Lower leg skin (tissue), 4 donors: ENCODE measurements at regions not wholly inside any gene's neighbourhood (a gene's known extent, or its start where the extent isn't known, plus 50 kb on each side); places are given as distances from the start of the nearest gene placed in this dataset.

Source experiments
- DNase-seq, 2 donors: peaks; one replicate each; pipeline ENCODE4 v3.0.0-alpha.2; 2019; ENCODE audit warnings: low spot score in 2 of 2
- H3K4me3 ChIP-seq: fragments of 200-600 bp; sonication (generic); 2 replicates; pipeline ENCODE4 v1.5.1; 2017; ENCODE audit warnings: mild to moderate bottlenecking, low read depth; ENCODE audit not compliant: poor library complexity, severe bottlenecking
- CTCF ChIP-seq, 3 donors: fragments of 450-650 bp; IDR thresholded peaks; one replicate each; pipeline ENCODE4 v1.5.1; 2016; ENCODE audit warnings: antibody characterized with exemption in 3 of 3, mild to moderate bottlenecking in 3 of 3, moderate library complexity in 2 of 3
- POLR2A ChIP-seq, 2 donors: fragments of 450-650 bp; IDR thresholded peaks; one replicate each; pipeline ENCODE4 v1.6.1; 2016 to 2017; ENCODE audit warnings: antibody characterized with exemption in 2 of 2, mild to moderate bottlenecking in 1 of 2, moderate library complexity in 1 of 2
- WGBS, 2 donors: methylation state at CpG; one replicate each; pipeline ENCODE4 v1.1.5; 2018; 5-methylcytosine and 5-hydroxymethylcytosine counted together
- intact Hi-C: fragments of 100-400 bp; cut with DNase I; formaldehyde crosslinking; loops from one replicate; pipeline ENCODE4 v1.15.0; 2023; ENCODE audit warnings: low total_unique reads

GRCh38 chr15:63440265-63440648 lies 58.6 kb upstream of the CA12 start:
- no peak overlapping the region for H3K4me3 ChIP-seq
- DNase-seq: no peak
- 82 to 90% methylated on average over 3 of the region's 3 CpGs for WGBS, 2 donors
- intact Hi-C loops: no loop called here
- no peak for TF ChIP-seq CTCF (IDR thresholded peaks at IDR 0.05)
- TF ChIP-seq POLR2A (IDR thresholded peaks at IDR 0.05): no peak

GRCh38 chr15:63440756-63441155 lies 59.1 kb upstream of the CA12 start:
- no peak overlapping the region for H3K4me3 ChIP-seq
- WGBS, 2 donors: 58 to 79% methylated on average over 6 of the region's 6 CpGs
- no peak for TF ChIP-seq POLR2A (IDR thresholded peaks at IDR 0.05)
- TF ChIP-seq CTCF (IDR thresholded peaks at IDR 0.05): no peak
- DNase-seq: no peak
- intact Hi-C loops: no loop called here

- TF ChIP-seq POLR2A (IDR thresholded peaks at IDR 0.05) (no peak), CTCF (IDR thresholded peaks at IDR 0.05) (no peak)
- H3K4me3 ChIP-seq: no peak overlapping the region
- DNase-seq: no peak
- 90 to 94% methylated on average over 2 of the region's 2 CpGs for WGBS, 2 donors
- intact Hi-C loops: no loop called here
Observed at GRCh38 chr15:63441266-63441665, 59.6 kb upstream of the CA12 start.

GRCh38 chr15:63442080-63442479 lies 60.4 kb upstream of the CA12 start:
- no peak for DNase-seq
- 87% methylated on average over 6 of the region's 6 CpGs for WGBS, 2 donors
- no peak overlapping the region for H3K4me3 ChIP-seq
- intact Hi-C loops: no loop called here
- TF ChIP-seq POLR2A (IDR thresholded peaks at IDR 0.05) (no peak), CTCF (IDR thresholded peaks at IDR 0.05) (no peak)

GRCh38 chr15:63444611-63445010 lies 59.8 kb upstream of the USP3 start:
- TF ChIP-seq POLR2A (IDR thresholded peaks at IDR 0.05) (no peak), CTCF (IDR thresholded peaks at IDR 0.05) (no peak)
- intact Hi-C loops: no loop called here
- no peak for DNase-seq
- no peak overlapping the region for H3K4me3 ChIP-seq

GRCh38 chr15:63446255-63446654 lies 58.1 kb upstream of the USP3 start:
- intact Hi-C loops: no loop called here
- 71 to 80% methylated on average over 7 of the region's 7 CpGs for WGBS, 2 donors
- no peak for DNase-seq
- TF ChIP-seq POLR2A (IDR thresholded peaks at IDR 0.05) (no peak), CTCF (IDR thresholded peaks at IDR 0.05) (no peak)
- no peak overlapping the region for H3K4me3 ChIP-seq
